ENCODE measurements at regions not wholly inside any gene's neighbourhood (a gene's known extent, or its start where the extent isn't known, plus 50 kb on each side); places are given as distances from the start of the nearest gene placed in this dataset.

GRCh38 chr9:31144614-31145013, 1239.8 kb upstream of the ACO1 start:
- TF ChIP-seq CEBPB (IDR thresholded peaks at IDR 0.05; ENCODE audit: low read depth) (no peak), CTCF (IDR thresholded peaks at IDR 0.05 in 2 of 3, conservative IDR thresholded peaks at IDR 0.05 in 1 of 3; ENCODE audit: borderline replicate concordance in 1 of 3, insufficient read depth in 1 of 3, low read depth in 2 of 3, low read length in 2 of 3) (no peak), EZH2 (IDR thresholded peaks at IDR 0.05) (no peak), CBX3 (IDR thresholded peaks at IDR 0.05; ENCODE audit: low read depth) (no peak), REST (IDR thresholded peaks at IDR 0.05; ENCODE audit: low read depth) (no peak), RAD21 (IDR thresholded peaks at IDR 0.05; ENCODE audit: low read depth) (no peak), SIN3A (IDR thresholded peaks at IDR 0.05; ENCODE audit: low read depth) (no peak), MAX (IDR thresholded peaks at IDR 0.05) (no peak), YY1 (IDR thresholded peaks at IDR 0.05; ENCODE audit: extremely low read depth, insufficient replicate concordance, low read depth, low read length) (no peak), EGR1 (IDR thresholded peaks at IDR 0.05; ENCODE audit: low read depth) (no peak), EZH2phosphoT487 (IDR thresholded peaks at IDR 0.05; ENCODE audit: borderline replicate concordance) (no peak)
